Motor neuron (in vitro differentiated cells): ENCODE measurements at regions not wholly inside any gene's neighbourhood (a gene's known extent, or its start where the extent isn't known, plus 50 kb on each side); places are given as distances from the start of the nearest gene placed in this dataset.
A peak's percentile ranks its signal among the peaks of the same experiment; 100 is the strongest.
"Not testable (repeated sequence)": the region's sequence is repeated elsewhere in the genome, so short reads cannot be mapped to it uniquely, and the experiment has no call there.

Source experiments
- ATAC-seq, 8 experiments: fragments of 200-7000 bp; cut with Tn5 transposase; replicated peaks in 6 of 8; 2 replicates each; pipeline ENCODE4 v1.8.0; 2021; ENCODE audit warnings: mild to moderate bottlenecking in 8 of 8, moderate library complexity in 8 of 8
- H3K27ac ChIP-seq, 2 donors: fragments of 250-450 bp; sonication (Bioruptor Pico); 2 replicates each; pipeline ENCODE4 v1.9.0; 2021; ENCODE audit warnings: antibody characterized with exemption in 2 of 2, mild to moderate bottlenecking in 2 of 2, moderate library complexity in 1 of 2
- H3K4me1 ChIP-seq, 2 donors: fragments of 250-450 bp; sonication (Bioruptor Pico); replicated peaks in 1 of 2; 2 replicates each; pipeline ENCODE4 v1.6.1; 2021; ENCODE audit warnings: antibody characterized with exemption in 2 of 2, mild to moderate bottlenecking in 2 of 2, moderate library complexity in 1 of 2
- H3K4me3 ChIP-seq, 5 donors: fragments of 250-450 bp; sonication (Bioruptor Pico); 2 replicates each; pipeline ENCODE4 v1.9.0; 2021; ENCODE audit warnings: antibody characterized with exemption in 5 of 5, mild to moderate bottlenecking in 5 of 5, moderate library complexity in 4 of 5
- WGBS, 10 experiments: fragments of 450-650 bp; shearing (Covaris generic); methylation state at CpG; one replicate each; pipeline ENCODE4 v1.0.0; 2022; 5-methylcytosine and 5-hydroxymethylcytosine counted together
- in situ Hi-C, 9 experiments: fragments of 400-800 bp; cut with MboI; loops; one replicate each; pipeline ENCODE4 v1.15.0; 2021; ENCODE audit warnings: low sequenced_read_pairs in 9 of 9, low pct_unique_long_range_greater_than_20kb in 2 of 9; ENCODE audit not compliant: unreplicated experiment in 9 of 9

GRCh38 chr11:37972691-37973090 is 1374.7 kb upstream of the RAG2 start:
- in situ Hi-C loops = loop anchor here in 1 of 9 experiments (25.0 kb wide), 1 partner anchor 90 kb away; no protein-coding TSS in a partner anchor
- no peaks in the 10 kb centered on the region for H3K4me1 ChIP-seq
- H3K4me3 ChIP-seq = no peak overlapping the region
- ATAC-seq = no peak
- WGBS, 10 experiments = 0 to 86% (median 48%) methylated on average over 1 to 2 of the region's 2 CpGs
- no peak overlapping the region for H3K27ac ChIP-seq

- H3K4me1 ChIP-seq = not testable (repeated sequence)
Measured at GRCh38 chr11:37969336-37969735, 1371.3 kb upstream of the RAG2 start.

GRCh38 chr11:37968148-37968547 is 1370.1 kb upstream of the RAG2 start:
- H3K4me1 ChIP-seq = no peaks in the 10 kb centered on the region
- H3K4me3 ChIP-seq = no peak overlapping the region
- WGBS, 10 experiments = 12 to 93% (median 70%) methylated on average over 1 to 7 of the region's 10 CpGs; no CpG with 5 or more reads in 4 of the 10 experiments
- no peak for ATAC-seq
- in situ Hi-C loops = loop anchor here in 1 of 9 experiments (25.0 kb wide), 1 partner anchor 94 kb away; no protein-coding TSS in a partner anchor
- H3K27ac ChIP-seq = no peak overlapping the region

More at GRCh38 chr11:37969336-37969735, 1371.3 kb upstream of the RAG2 start:
- not testable (repeated sequence) for H3K4me3 ChIP-seq, ATAC-seq, H3K27ac ChIP-seq
- WGBS, 10 experiments = 40 to 90% (median 81%) methylated on average over 2 to 4 of the region's 4 CpGs; no CpG with 5 or more reads in 4 of the 10 experiments
- in situ Hi-C loops = loop anchor here in 1 of 9 experiments (25.0 kb wide), 1 partner anchor 93 kb away; no protein-coding TSS in a partner anchor

- H3K4me1 ChIP-seq = no peaks in the 10 kb centered on the region
- ATAC-seq = no peak
- in situ Hi-C loops = loop anchor here in 1 of 9 experiments (25.0 kb wide), 1 partner anchor 95 kb away; no protein-coding TSS in a partner anchor
- no peak overlapping the region for H3K4me3 ChIP-seq
- H3K27ac ChIP-seq = no peak overlapping the region
- 8 to 100% (median 100%) methylated on average over 1 to 7 of the region's 10 CpGs; no CpG with 5 or more reads in 3 of the 10 experiments for WGBS, 10 experiments
Measured at GRCh38 chr11:37967635-37968034, 1369.6 kb upstream of the RAG2 start.

GRCh38 chr11:37963440-37963839 is 1365.4 kb upstream of the RAG2 start:
- Histone ChIP-seq H3K4me3 (no peak overlapping the region), H3K27ac (no peak overlapping the region), H3K4me1 (no peaks in the 10 kb centered on the region)
- WGBS, 10 experiments = 0 to 69% (median 58%) methylated on average over 1 to 2 of the region's 2 CpGs; no CpG with 5 or more reads in 5 of the 10 experiments
- no peak for ATAC-seq
- in situ Hi-C loops = loop anchor here in 1 of 9 experiments (25.0 kb wide), 1 partner anchor 99 kb away; no protein-coding TSS in a partner anchor

GRCh38 chr11:37957717-37958116 is 1359.7 kb upstream of the RAG2 start:
- H3K4me1 ChIP-seq = no peaks in the 10 kb centered on the region
- 0 to 67% (median 50%) methylated on average over 1 of the region's 1 CpG; no CpG with 5 or more reads in 5 of the 10 experiments for WGBS, 10 experiments
- H3K27ac ChIP-seq = no peak overlapping the region
- no peak for ATAC-seq
- in situ Hi-C loops = loop anchor here in 1 of 9 experiments (25.0 kb wide), 1 partner anchor 105 kb away; no protein-coding TSS in a partner anchor
- H3K4me3 ChIP-seq = no peak overlapping the region

- H3K4me3 ChIP-seq = no peak overlapping the region
- 0 to 100% (median 26%) methylated on average over 1 to 2 of the region's 2 CpGs for WGBS, 10 experiments
- ATAC-seq = no peak
- H3K27ac ChIP-seq = no peak overlapping the region
- in situ Hi-C loops = loop anchor here in 1 of 9 experiments (25.0 kb wide), 1 partner anchor 110 kb away; no protein-coding TSS in a partner anchor
- H3K4me1 ChIP-seq = no peaks in the 10 kb centered on the region
Measured at GRCh38 chr11:37951996-37952395, 1354.0 kb upstream of the RAG2 start.

- H3K4me1 ChIP-seq = no peaks in the 10 kb centered on the region
- no peak overlapping the region for H3K27ac ChIP-seq
- no peak overlapping the region for H3K4me3 ChIP-seq
- 20 to 89% (median 58%) methylated on average over 1 to 3 of the region's 3 CpGs for WGBS, 10 experiments
- no peak for ATAC-seq
- in situ Hi-C loops = no loop called here
Measured at GRCh38 chr11:37948258-37948657, 1350.2 kb upstream of the RAG2 start.

- 0 to 100% (median 86%) methylated on average over 1 to 2 of the region's 3 CpGs; no CpG with 5 or more reads in 7 of the 10 experiments for WGBS, 10 experiments
- Histone ChIP-seq H3K4me3 (no peak overlapping the region), H3K4me1 (no peaks in the 10 kb centered on the region), H3K27ac (no peak overlapping the region)
- no peak for ATAC-seq
- in situ Hi-C loops = no loop called here
Measured at GRCh38 chr11:37947821-37948220, 1349.8 kb upstream of the RAG2 start.

GRCh38 chr11:37946155-37946766 is 1348.2 kb upstream of the RAG2 start:
- 3 to 78% (median 28%) methylated on average over 2 to 4 of the region's 4 CpGs; no CpG with 5 or more reads in 1 of the 10 experiments for WGBS, 10 experiments
- Histone ChIP-seq H3K4me1 (no peaks in the 10 kb centered on the region), H3K4me3 (no peak overlapping the region), H3K27ac (no peak overlapping the region)
- ATAC-seq = peak in 3 of 8 experiments; percentile 61 to 75 (median 62)
- in situ Hi-C loops = no loop called here

GRCh38 chr11:37942081-37942480 is 1344.0 kb upstream of the RAG2 start:
- Histone ChIP-seq H3K27ac (no peak overlapping the region), H3K4me1 (no peaks in the 10 kb centered on the region), H3K4me3 (no peak overlapping the region)
- ATAC-seq = no peak
- in situ Hi-C loops = no loop called here
- WGBS, 10 experiments = 0 to 100% (median 45%) methylated on average over 1 to 2 of the region's 2 CpGs

GRCh38 chr11:37929100-37929653 is 1331.1 kb upstream of the RAG2 start:
- Histone ChIP-seq H3K4me1 (no peaks in the 10 kb centered on the region), H3K27ac (no peak overlapping the region), H3K4me3 (no peak overlapping the region)
- no peak for ATAC-seq
- WGBS, 10 experiments = 0 to 100% (median 96%) methylated on average over 1 to 3 of the region's 3 CpGs
- in situ Hi-C loops = no loop called here

GRCh38 chr11:37926772-37927171 is 1328.7 kb upstream of the RAG2 start:
- no peak overlapping the region for H3K4me3 ChIP-seq
- no peaks in the 10 kb centered on the region for H3K4me1 ChIP-seq
- no peak for ATAC-seq
- in situ Hi-C loops = no loop called here
- H3K27ac ChIP-seq = no peak overlapping the region
